Testis (tissue), 2 donors: ENCODE measurements at regions not wholly inside any gene's neighbourhood (a gene's known extent, or its start where the extent isn't known, plus 50 kb on each side); places are given as distances from the start of the nearest gene placed in this dataset.

Experiments used
- DNase-seq: peaks from one replicate; pipeline ENCODE4 v3.0.0-alpha.2; 2019
- H3K27ac ChIP-seq, 2 donors: fragments of 200-600 bp; sonication (generic); one replicate each; pipeline ENCODE4 v1.5.1; 2019
- H3K27me3 ChIP-seq: fragments of 200-600 bp; sonication (generic); one replicate; pipeline ENCODE4 v1.5.1; 2019
- H3K36me3 ChIP-seq: fragments of 200-600 bp; sonication (generic); one replicate; pipeline ENCODE4 v1.5.1; 2017; ENCODE audit warnings: low read depth; ENCODE audit errors: missing control alignments
- H3K4me1 ChIP-seq: fragments of 200-600 bp; sonication (generic); one replicate; pipeline ENCODE4 v1.5.1; 2019
- H3K4me3 ChIP-seq, 2 donors: fragments of 200-600 bp; sonication (generic); one replicate each; pipeline ENCODE4 v1.5.1; 2017 to 2019
- H3K9me3 ChIP-seq: fragments of 200-600 bp; sonication (generic); one replicate; pipeline ENCODE4 v1.5.1; 2017
- CTCF ChIP-seq, 3 experiments: fragments of 450-650 bp in 2 of 3; fragments of 200-600 bp in 1 of 3; sonication (generic) in 1 of 3; IDR thresholded peaks; one replicate each; pipeline ENCODE4 v1.5.1; 2016 to 2019; ENCODE audit warnings: antibody characterized with exemption in 3 of 3, mild to moderate bottlenecking in 2 of 3, moderate library complexity in 1 of 3
- POLR2A ChIP-seq: fragments of 450-650 bp; IDR thresholded peaks from one replicate; pipeline ENCODE4 v1.6.1; 2017; ENCODE audit warnings: antibody characterized with exemption, mild to moderate bottlenecking, moderate library complexity
- WGBS, 2 donors: methylation state at CpG; one replicate each; pipeline ENCODE4 v1.1.5; 2018; 5-methylcytosine and 5-hydroxymethylcytosine counted together
- intact Hi-C: fragments of 100-400 bp; cut with DNase I; formaldehyde crosslinking; loops from one replicate; pipeline ENCODE4 v1.15.1; 2023; ENCODE audit warnings: low total_unique reads

GRCh38 chr13:63184693-63185092, 1769.0 kb upstream of the PCDH20 start:
- intact Hi-C loops: no loop called here
- Histone ChIP-seq H3K4me1 (no peaks in the 10 kb centered on the region), H3K27ac (no peak overlapping the region), H3K9me3 (no peaks in the 10 kb centered on the region), H3K4me3 (no peak overlapping the region), H3K36me3 (no peaks in the 10 kb centered on the region), H3K27me3 (no peaks in the 10 kb centered on the region)
- WGBS, 2 donors: 85 to 86% methylated on average over 2 of the region's 2 CpGs
- DNase-seq: no peak
- TF ChIP-seq POLR2A (no peak), CTCF (IDR thresholded peaks at IDR 0.05) (no peak)

- Histone ChIP-seq H3K27me3 (no peaks in the 10 kb centered on the region), H3K4me1 (no peaks in the 10 kb centered on the region), H3K36me3 (no peaks in the 10 kb centered on the region), H3K9me3 (no peaks in the 10 kb centered on the region), H3K27ac (no peak overlapping the region), H3K4me3 (no peak overlapping the region)
- no peak for TF ChIP-seq POLR2A
- TF ChIP-seq CTCF (IDR thresholded peaks at IDR 0.05): no peak
- intact Hi-C loops: no loop called here
- no peak for DNase-seq
Observed at GRCh38 chr13:63175536-63175935, 1759.9 kb upstream of the PCDH20 start.

- DNase-seq: no peak
- H3K27me3 ChIP-seq: no peaks in the 10 kb centered on the region
- no peaks in the 10 kb centered on the region for H3K36me3 ChIP-seq
- TF ChIP-seq CTCF (IDR thresholded peaks at IDR 0.05) (no peak), POLR2A (no peak)
- H3K27ac ChIP-seq: no peak overlapping the region
- no peak overlapping the region for H3K4me3 ChIP-seq
- 66 to 69% methylated on average over 7 of the region's 7 CpGs for WGBS, 2 donors
- no peaks in the 10 kb centered on the region for H3K9me3 ChIP-seq
- intact Hi-C loops: no loop called here
- H3K4me1 ChIP-seq: no peaks in the 10 kb centered on the region
Observed at GRCh38 chr13:63167699-63168337, 1752.2 kb upstream of the PCDH20 start.

- Histone ChIP-seq H3K4me3 (no peak overlapping the region), H3K27ac (no peak overlapping the region), H3K4me1 (no peaks in the 10 kb centered on the region), H3K9me3 (no peaks in the 10 kb centered on the region), H3K27me3 (no peaks in the 10 kb centered on the region), H3K36me3 (no peaks in the 10 kb centered on the region)
- WGBS, 2 donors: 64 to 72% methylated on average over 4 of the region's 4 CpGs
- DNase-seq: no peak
- intact Hi-C loops: no loop called here
- TF ChIP-seq POLR2A (no peak), CTCF (IDR thresholded peaks at IDR 0.05) (no peak)
Observed at GRCh38 chr13:63166345-63166744, 1750.7 kb upstream of the PCDH20 start.

GRCh38 chr13:63163903-63164302, 1748.3 kb upstream of the PCDH20 start:
- no peaks in the 10 kb centered on the region for H3K27me3 ChIP-seq
- 88 to 95% methylated on average over 2 of the region's 2 CpGs for WGBS, 2 donors
- no peaks in the 10 kb centered on the region for H3K36me3 ChIP-seq
- H3K4me1 ChIP-seq: no peaks in the 10 kb centered on the region
- H3K4me3 ChIP-seq: no peak overlapping the region
- DNase-seq: no peak
- H3K27ac ChIP-seq: no peak overlapping the region
- no peak for TF ChIP-seq CTCF (IDR thresholded peaks at IDR 0.05)
- no peak for TF ChIP-seq POLR2A
- intact Hi-C loops: no loop called here
- H3K9me3 ChIP-seq: no peaks in the 10 kb centered on the region
